Stimulated activated CD8-positive, alpha-beta memory T cell treated with anti-CD3 and anti-CD28 coated beads, Interleukin-12 subunit alpha, Interleukin-12 subunit beta, amount 100 ng/mL, for 4 hours (primary cell): ENCODE measurements at regions not wholly inside any gene's neighbourhood (a gene's known extent, or its start where the extent isn't known, plus 50 kb on each side); places are given as distances from the start of the nearest gene placed in this dataset.
A peak's percentile ranks its signal among the peaks of the same experiment; 100 is the strongest.

Experiments used
- DNase-seq: peaks from one replicate; pipeline ENCODE4 v3.0.0-alpha.2; 2020; ENCODE audit warnings: low read depth

- DNase-seq, result no peak
Measured at GRCh38 chr6:134453792-134454510, 136.0 kb upstream of the SGK1 start.

DNA sequence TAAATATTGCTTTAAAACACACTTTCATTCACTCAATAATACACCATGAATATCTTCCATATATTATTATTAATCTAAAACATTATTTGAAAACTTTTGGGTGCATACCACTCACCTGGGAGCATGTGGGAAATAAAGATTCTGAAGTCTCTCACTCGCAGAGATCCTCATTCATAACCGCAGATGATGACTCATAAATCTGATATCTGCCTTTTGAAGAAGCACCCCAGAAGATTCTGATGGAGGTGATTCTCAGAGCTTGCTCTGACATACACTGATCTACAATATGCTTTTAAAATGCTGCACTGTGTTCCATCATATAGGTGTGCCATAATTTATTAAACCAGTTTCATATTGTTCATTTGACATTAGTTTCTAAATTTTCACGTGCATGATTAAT, 135.0 kb upstream of the SGK1 start:
- no peak for DNase-seq

GRCh38 chr6:134451529-134451928, 133.6 kb upstream of the SGK1 start:
- no peak for DNase-seq

- DNase-seq, result no peak
Measured at GRCh38 chr6:134449781-134450180, 131.9 kb upstream of the SGK1 start.

DNA sequence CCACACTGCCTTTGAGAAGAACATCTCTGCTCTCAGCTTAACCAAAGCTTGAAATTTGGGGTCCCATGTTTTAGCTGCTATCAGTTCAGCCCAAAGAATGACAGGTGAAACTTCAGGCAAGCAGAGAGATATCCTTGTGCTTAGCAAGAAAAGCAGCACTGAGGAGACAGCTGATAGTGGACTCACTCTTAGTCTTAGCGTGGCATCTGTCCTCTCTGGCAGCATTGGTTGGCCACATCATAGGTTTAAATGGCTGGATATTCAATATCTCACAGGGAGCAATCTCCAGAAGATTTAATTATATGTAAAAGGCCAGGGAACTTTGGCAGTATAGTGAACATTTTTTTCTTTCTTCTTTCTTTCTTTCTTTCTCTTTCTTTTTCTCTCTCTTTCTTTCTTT, 131.1 kb upstream of the SGK1 start:
- DNase-seq, result no peak

DNA sequence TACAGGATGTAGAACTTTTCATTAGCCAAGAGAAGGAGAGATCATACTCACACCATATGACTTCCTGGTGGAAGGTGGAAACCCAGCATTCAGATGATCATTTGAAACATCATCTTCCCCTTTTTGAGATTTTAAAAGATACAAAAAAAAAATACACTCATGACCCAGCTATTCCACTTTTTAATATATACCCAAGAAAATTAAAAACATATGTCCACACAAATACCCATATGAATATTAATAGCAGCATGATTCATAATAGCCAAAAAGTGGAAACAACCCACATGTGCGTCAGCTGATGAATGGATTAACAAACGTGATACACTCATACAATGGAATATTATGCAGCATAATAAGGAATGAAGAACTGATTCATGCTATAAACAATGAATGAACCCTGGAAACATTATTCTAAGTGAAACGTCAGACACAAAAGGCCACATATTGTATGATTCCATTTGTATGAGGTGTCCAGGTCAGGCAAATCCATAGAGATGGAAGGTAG, 130.0 kb upstream of the SGK1 start:
- no peak for DNase-seq

GRCh38 chr6:134447423-134447822, 129.5 kb upstream of the SGK1 start:
- DNase-seq, result no peak

GRCh38 chr6:134446896-134447295, 129.0 kb upstream of the SGK1 start:
- no peak for DNase-seq

DNA sequence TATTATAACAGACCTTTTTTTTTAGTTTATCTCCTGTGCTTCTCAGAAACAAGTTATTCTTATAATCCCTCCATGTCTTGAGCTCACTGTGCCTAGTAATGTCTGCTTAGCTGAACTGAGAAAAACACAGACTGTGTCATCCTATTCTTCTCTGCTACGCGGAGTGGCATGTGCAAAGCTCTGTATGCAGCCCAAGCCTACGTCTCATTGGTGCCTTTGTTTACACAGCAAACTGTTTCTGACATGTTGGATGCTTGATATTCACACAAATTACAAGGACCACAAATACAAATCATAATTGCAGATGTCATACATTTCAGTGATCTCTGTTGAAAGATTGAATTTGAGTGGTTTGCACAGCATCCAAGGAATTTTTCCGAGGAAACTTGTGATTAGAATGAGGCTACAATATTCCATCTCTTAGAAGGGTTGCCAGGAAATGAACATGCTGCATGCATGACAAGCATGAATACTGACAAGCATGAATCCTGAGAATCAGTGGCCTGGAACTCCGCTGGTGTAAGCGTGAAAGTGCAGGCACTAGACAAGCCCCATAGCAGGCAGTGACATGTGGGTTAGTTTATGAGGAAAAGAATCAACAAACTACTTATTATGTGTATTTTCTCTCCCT, 128.4 kb upstream of the SGK1 start:
- no peak for DNase-seq

- no peak for DNase-seq
Measured at GRCh38 chr6:134443009-134443408, 125.1 kb upstream of the SGK1 start.

GRCh38 chr6:134442073-134442472, 124.2 kb upstream of the SGK1 start:
- no peak for DNase-seq

DNA sequence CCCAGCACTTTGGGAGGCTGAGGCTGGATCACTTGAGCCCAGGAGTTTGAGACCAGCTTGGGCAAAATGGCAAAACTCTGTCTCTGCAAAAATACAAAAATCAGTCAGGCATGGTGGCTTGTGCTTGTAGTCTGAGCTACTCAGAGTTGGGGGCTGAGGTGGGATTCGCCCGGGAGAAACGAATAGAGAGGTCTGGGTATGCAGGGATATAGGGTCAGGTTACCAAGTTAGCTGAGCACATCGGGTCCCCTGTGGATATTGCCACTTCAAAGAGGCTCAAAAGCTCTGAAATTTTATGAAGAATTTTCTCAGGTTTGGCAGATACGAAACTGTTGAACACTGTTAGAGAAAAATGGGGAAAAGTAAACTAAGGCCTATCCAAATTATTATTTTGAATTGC, 120.9 kb upstream of the SGK1 start:
- DNase-seq, result no peak

DNA sequence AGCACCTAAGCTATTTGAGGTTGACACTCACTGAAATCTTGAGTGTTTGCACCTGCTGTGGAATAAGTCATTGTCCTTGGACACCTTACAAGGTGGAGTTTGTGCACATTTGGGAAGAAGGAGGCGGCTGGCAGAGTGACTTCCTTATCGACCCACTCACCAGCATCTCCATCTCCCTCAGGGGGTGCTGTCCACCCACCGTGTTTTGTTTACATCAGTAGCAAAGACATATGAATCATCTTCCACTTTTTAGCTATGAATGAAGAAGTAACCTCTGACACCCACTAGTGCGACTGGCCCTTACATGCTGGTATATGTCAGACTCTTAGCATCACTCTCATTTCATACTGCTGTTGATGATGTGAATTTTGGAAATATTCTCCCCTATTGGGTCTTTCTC, 119.5 kb upstream of the SGK1 start:
- DNase-seq, result no peak

DNA sequence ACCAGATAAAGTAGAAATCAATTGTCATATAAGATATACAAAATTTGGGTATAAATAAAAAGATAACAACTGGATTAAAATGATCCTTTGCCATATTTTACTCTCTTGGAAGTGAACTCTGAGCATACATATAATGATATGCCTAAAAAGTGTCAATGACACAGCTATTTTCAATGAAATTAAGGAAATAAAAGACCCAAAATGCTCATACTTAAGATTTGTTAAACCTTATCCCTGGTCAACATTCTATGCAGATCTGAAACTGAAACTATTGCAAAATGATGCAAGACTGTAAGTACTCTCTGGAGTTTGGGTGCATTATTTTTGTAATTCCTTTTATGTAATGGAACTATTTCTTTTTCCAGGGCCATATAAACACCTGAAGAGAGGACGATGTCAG, 119.0 kb upstream of the SGK1 start:
- DNase-seq, result no peak

DNA sequence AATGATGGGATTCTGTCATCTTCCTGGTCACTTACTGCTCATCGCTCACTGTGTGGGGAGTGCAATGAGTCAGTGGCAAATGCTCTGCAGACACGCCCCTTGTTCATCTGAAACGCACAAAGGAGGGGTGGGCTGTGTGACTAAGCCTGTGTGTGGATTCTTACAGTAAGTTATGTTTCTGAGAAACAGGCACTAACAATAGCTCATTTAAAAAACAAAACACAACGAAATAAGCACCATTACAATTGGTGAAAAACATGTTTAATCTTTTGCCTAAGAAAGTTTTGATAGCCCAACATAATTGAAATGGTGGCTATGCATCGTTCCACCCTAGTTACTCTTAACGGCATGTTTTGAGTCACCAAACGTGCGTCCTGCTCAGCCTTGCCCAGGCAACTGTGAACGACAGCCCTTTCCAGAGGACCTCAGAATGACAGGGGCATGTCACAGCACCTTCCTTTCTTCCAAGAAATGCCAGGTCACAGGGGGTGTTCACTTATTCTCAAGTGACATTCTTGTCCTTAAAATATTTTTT, 118.4 kb upstream of the SGK1 start:
- DNase-seq, result peak; percentile 41

- DNase-seq, result no peak
Measured at GRCh38 chr6:134435814-134436280, 117.9 kb upstream of the SGK1 start.

- DNase-seq, result no peak
Measured at GRCh38 chr6:134434019-134434942, 116.4 kb upstream of the SGK1 start.

DNA sequence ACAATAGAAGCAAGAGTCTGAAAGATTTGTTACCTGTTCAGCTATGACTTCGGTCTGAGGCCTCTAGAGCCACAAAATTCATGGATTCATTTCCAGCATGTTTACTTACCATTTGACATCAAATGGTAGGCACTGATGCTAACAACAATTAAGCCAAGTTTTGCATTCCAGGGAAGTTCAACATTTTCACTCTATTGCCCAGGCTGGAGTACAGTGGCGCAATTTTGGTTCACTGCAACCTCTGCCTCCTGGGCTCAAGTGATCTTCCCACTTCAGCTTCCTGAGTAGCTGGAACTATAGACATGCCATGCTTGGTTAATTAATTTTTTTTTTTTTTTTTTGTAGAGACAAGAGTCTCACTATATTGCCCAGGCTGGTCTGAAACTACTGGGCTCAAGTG, 114.1 kb upstream of the SGK1 start:
- DNase-seq, result no peak

DNA sequence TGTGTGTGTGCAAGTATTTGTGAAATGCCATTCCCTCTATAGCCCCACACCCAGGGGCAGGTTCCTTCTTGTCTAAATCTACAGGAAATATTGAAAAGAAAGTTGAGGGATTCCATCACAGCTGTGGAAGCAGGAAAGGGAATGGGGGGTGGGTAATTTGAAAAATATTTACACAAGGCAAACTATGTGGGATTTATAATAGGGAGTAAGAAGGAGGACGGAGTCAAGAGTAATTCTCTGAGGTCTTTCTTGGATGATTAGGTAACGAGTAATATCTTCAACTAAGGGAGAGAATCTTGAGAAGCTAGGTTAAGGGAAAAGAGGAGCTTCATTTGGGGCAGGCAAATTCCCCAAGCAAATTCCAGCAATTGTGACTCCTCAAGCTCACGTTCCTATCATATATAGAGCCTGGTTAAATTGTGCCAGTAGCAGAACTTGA, 113.5 kb upstream of the SGK1 start:
- no peak for DNase-seq

GRCh38 chr6:134429861-134430380, 112.0 kb upstream of the SGK1 start:
- no peak for DNase-seq

DNA sequence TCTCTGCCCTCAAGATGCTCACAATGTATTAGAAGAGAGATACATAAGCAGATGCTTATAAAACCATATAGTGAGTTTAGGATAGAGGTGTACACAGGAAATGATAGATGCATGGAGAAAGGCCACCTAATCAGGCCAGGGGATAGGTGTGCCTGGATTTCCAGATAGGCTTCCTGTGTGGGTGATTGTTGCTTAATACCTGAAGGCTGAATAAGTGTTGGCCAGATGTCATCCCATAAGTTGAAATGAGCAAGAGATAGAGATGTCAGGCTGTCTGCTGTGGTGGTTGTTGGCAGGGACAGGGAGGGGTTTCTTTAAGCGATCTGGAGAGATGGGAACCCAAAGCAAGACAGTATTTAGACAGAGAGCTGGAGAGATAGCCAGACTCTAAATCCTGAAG, 109.8 kb upstream of the SGK1 start:
- no peak for DNase-seq

DNA sequence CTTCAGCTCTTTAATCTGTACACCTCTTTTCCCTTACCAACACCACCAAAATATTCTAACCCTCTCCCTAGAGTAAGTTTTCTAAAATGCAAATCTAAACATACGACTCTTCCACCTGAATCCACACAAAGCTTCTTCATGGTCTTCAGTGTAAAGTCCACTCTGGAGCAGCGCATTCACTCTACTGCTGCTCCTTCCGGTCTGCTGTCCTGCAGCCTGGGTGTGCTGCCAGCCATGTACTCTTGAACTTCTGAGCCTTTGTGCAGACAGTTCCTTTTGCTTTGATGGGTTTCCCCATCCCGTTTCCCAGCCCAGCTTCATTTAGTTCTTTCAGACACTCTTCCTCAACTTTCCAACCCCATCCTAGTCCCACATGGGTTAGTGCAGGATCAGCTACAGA, 108.7 kb upstream of the SGK1 start:
- no peak for DNase-seq
